GM21825 (cell line): ENCODE measurements at regions not wholly inside any gene's neighbourhood (a gene's known extent, or its start where the extent isn't known, plus 50 kb on each side); places are given as distances from the start of the nearest gene placed in this dataset.
"Not testable (repeated sequence)": the region's sequence is repeated elsewhere in the genome, so short reads cannot be mapped to it uniquely, and the experiment has no call there.

Experiments used
- ATAC-seq: cut with Tn5 transposase; IDR thresholded peaks from one replicate; pipeline ENCODE4 v1.9.1; 2021; ENCODE audit warnings: mild to moderate bottlenecking, moderate library complexity; ENCODE audit not compliant: unreplicated experiment

GRCh38 chr1:186775881-186776560 is 52.7 kb upstream of the PLA2G4A start:
- ATAC-seq, result no peak

DNA sequence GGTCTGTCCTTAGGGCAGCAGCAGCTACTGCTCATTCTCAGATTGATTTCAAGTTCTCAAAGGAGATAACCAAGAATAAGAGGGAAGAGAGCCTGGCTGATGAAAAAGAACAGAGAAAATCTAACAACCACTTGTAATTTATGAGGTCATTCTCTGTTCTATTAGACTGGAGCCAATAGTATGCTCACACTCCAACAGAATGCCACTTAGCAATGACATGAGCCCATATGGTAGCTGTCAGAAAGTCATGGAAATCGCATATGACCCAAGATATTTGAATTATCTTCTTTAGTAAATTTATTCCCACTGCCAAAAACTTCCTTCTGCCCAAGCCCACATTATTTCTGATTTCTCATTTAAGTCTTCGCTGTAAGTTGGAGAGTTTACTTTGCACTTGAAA is 53.7 kb upstream of the PLA2G4A start:
- ATAC-seq, result no peak

GRCh38 chr1:186772228-186772627 is 56.5 kb upstream of the PLA2G4A start:
- peak; percentile 39 for ATAC-seq

GRCh38 chr1:186770421-186770820 is 58.3 kb upstream of the PLA2G4A start:
- no peak for ATAC-seq

- peak; percentile 88 for ATAC-seq
These were observed 59.8 kb upstream of the PLA2G4A start for GRCh38 chr1:186768906-186769305.

GRCh38 chr1:186765446-186765845 is 63.3 kb upstream of the PLA2G4A start:
- no peak for ATAC-seq

DNA sequence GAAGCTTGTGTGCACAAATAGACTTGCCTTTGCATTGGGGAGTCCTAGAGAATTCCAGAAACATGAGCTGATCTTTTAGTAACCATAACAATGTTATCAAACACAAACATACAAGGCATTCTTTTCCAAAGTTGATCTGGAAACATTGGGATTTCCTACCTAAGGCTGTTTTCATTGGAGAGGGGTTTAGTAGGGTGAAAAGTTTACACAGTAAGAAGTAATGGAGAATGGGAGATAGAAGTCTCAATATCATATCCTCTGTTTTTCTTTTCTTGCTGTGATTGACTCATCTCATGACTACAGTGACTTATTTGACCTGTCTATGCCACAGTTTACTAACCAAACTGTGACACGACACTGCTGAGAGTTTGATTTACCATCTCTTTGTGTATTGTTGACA is 65.6 kb upstream of the PLA2G4A start:
- ATAC-seq, result no peak

DNA sequence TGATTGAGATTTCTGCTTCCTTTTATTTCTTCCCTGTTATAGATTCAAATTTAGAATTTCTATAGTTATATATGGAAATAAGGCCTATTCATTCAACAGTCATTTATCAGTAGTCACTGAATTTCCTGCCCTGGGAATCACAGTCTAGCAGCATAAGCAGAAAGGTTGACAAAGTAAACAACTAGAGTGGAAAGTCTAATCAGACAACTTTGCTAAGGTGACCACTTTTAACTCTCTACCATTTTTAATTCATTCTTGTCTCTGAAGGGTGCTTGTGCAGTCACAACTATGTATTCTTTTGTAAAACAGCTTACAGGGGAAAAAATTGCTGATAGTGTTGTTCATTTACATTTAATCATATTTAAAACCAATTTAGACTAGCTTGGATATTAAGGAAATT is 66.1 kb upstream of the PLA2G4A start:
- no peak for ATAC-seq

- no peak for ATAC-seq
These were observed 67.4 kb upstream of the PLA2G4A start for GRCh38 chr1:186761358-186761757.

GRCh38 chr1:186760446-186760845 is 68.3 kb upstream of the PLA2G4A start:
- ATAC-seq, result no peak

DNA sequence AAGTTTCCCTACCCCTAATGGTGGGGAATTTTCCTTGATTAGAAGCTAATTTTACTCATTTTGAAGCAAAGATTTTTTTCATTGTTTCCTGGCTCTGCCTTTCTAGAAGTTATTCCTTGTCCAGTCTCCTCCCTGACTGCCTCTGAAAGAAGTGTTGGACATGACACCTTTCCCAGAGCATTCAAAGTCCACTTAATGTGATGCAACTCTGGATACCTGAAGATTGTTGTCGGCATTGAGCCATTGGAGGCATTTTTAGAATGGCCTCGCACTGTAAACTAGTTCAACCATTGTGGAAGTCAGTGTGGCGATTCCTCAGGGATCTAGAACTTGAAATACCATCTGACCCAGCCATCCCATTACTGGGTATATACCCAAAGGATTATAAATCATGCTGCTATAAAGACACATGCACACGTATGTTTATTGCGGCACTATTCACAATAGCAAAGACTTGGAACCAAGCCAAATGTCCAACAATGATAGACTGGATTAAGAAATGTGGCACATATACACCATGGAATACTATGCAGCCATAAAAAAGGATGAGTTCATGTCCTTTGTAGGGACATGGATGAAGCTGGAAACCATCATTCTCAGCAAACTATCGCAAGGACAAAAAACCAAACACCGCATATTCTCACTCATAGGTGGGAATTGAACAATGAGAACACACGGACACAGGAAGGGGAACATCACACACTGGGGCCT is 69.7 kb upstream of the PLA2G4A start:
- ATAC-seq, result not testable (repeated sequence)

GRCh38 chr1:186757851-186758250 is 70.9 kb upstream of the PLA2G4A start:
- ATAC-seq, result no peak

DNA sequence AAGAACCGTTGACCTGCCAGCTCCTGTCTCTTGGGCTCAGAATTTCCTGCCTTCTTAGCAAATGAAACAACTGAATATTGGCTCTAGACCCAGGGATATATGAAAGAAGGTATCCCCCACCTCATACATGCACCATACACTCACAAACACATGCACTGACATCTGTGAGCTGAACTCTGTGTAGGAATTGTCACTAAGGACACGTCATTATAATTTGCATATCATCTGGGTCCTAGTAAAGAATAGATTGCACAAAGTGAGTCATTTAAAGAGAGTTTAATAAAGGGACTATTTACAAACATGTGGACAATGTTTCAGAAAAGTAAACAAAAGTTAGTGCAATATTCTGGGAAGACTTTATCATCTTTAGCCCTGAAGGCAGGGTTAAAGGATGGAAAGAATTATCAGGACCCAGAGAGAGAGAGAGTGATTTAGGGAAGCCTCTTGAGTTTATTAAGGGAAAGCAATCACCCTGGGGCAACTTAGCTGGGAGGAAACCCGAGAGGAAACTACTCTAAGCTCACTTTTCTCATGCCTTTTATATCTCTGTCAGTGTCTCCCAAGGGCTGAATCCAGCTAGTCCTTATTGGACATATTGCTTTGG is 74.1 kb upstream of the PLA2G4A start:
- no peak for ATAC-seq

DNA sequence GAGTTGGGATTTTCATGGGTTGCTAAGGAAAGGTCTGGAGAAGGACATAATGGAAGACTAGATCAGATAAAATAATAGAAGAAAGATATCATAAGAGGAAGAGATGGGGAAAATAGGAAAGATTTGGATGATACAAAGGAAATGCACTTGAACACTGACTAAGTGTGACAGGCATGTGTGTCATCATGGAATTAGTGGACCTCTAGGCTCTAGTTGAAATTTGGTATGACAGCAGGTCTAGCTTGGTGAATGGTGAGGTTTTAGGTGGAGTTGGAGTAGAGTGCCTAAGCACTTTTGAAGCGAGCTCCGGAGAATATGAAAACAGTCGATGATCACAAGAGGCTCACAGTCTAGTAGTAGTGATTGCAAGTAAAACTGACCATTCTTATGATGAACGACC is 73.0 kb upstream of the PTGS2 start:
- no peak for ATAC-seq

- no peak for ATAC-seq
These were observed 70.0 kb upstream of the PTGS2 start for GRCh38 chr1:186750257-186750656.

DNA sequence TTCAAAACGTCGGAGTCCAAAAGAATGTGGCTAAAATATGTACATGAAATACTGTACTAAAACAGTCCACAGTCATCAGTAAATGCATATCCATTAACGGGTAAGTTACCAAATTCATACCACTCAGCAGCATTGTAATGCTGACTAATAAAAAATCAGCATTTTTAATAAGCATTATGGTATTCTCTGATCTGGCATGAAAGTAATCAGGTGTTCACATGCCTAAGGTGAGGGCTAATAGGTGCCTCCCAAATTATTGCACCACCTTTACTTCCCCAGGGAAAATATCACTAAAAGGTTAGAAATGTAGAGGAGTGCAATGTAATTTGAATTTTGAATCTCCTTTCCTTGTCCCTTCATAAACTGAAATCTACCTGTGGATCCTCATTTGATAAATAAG is 69.6 kb upstream of the PTGS2 start:
- ATAC-seq, result no peak

DNA sequence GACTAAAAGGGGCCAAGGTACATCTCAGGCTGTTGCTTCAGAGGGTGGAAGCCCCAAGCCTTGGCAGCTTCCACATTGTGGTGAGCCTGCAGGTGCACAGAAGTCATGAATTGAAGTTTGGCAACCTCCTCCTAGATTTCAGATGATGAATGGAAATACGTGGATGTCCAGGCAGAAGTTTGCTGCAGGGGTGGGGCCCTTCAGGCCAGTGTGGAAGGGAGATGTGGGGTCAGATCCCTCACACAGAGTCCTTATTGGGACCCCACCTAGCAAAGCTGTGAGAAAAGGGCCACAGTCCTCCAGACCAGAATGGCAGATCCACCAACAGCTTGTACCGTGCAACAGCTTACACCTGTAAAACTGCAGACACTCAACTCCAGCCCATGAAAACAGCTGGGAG is 67.4 kb upstream of the PTGS2 start:
- no peak for ATAC-seq

- ATAC-seq, result no peak
These were observed 65.4 kb upstream of the PTGS2 start for GRCh38 chr1:186745531-186746146.

GRCh38 chr1:186741640-186742039 is 61.4 kb upstream of the PTGS2 start:
- no peak for ATAC-seq

- no peak for ATAC-seq
These were observed 60.1 kb upstream of the PTGS2 start for GRCh38 chr1:186740324-186740723.

GRCh38 chr1:186739515-186739914 is 59.3 kb upstream of the PTGS2 start:
- ATAC-seq, result no peak

DNA sequence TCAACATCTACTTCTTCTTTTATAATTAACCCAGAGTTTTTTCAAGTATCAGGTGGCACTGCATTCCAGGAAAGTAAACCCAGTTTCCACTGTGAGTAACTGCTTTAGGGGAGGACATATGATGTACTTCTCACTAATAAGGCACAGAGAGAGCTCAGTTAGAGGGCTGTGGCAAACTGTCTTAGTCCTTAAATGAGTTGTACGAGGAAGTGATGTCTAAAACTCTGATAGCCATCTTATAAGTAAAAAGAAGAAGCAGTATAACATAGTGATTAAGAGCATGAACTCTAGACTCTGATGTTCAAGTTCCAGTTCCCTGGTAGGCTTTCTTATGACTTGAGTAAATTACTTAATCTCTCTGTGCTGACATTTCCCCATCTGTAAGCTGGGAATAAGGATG is 58.7 kb upstream of the PTGS2 start:
- no peak for ATAC-seq
